H1 (cell line): ENCODE measurements at regions not wholly inside any gene's neighbourhood (a gene's known extent, or its start where the extent isn't known, plus 50 kb on each side); places are given as distances from the start of the nearest gene placed in this dataset.

ENCODE experiments used
- CBX8 ChIP-seq: fragments of 300-800, 300-1000 bp; sonication (generic); IDR thresholded peaks from 2 replicates; pipeline ENCODE4 v1.7.1; 2016; ENCODE audit warnings: low read depth, low read length, borderline replicate concordance
- GTF2F1 ChIP-seq: IDR thresholded peaks from 2 replicates; pipeline ENCODE4 v1.6.1; 2012; ENCODE audit warnings: low read depth, low read length, improper control_type of control experiment, borderline replicate concordance
- KDM4A ChIP-seq: IDR thresholded peaks from one replicate; pipeline ENCODE4 v1.7.1; 2012; ENCODE audit warnings: low read depth, mild to moderate bottlenecking, moderate library complexity, low read length, inconsistent platforms; ENCODE audit not compliant: severe bottlenecking
- SRF ChIP-seq: IDR thresholded peaks from 2 replicates; pipeline ENCODE4 v1.6.1; 2011; ENCODE audit warnings: mild to moderate bottlenecking, low read depth, low read length, moderate library complexity
- ZNF274 ChIP-seq: IDR thresholded peaks from 2 replicates; pipeline ENCODE4 v1.7.0; 2012; ENCODE audit warnings: low read length, borderline replicate concordance; ENCODE audit errors: extremely low read depth

DNA sequence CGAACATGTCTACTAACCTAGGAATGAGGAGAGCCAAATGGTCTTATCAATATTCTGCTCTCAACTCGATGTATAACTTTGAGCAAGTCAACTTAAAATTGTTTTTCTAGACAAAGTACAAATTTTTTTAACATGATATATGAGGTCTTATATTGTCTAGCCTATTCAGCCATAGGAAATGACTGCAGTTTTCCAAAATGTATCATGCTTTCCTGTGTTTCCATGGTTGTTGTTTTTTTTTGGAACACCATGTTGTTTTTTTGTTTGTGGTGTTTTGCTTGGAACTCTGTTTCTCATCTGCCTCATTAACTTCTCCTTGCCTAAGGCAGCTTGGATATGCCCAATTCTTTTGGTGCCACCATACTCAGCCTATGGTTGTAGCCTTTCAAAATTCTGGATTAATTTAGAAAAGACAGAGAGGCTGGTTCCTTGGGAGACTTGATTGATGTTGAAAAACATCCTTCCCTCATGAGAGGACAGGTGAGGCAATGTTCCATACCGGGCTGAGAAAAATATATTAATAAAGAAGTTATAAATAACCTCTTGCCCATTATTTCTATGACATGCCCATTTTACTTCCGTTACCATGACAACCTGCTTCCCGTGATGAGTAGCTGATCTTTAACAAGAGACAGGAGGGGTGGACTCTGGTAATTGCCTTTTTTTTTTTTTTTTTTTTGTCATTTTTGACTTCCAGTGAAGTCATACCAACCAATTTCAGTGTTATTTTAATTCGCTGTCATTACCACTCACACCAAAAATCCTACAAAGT lies 687.9 kb upstream of the GRM7 start (continued):
- TF ChIP-seq ZNF274, result no peak
- TF ChIP-seq KDM4A, result no peak
- TF ChIP-seq CBX8, result no peak
- TF ChIP-seq SRF, result no peak
- no peak for TF ChIP-seq GTF2F1
